ENCODE measurements at regions not wholly inside any gene's neighbourhood (a gene's known extent, or its start where the extent isn't known, plus 50 kb on each side); places are given as distances from the start of the nearest gene placed in this dataset.

DNA sequence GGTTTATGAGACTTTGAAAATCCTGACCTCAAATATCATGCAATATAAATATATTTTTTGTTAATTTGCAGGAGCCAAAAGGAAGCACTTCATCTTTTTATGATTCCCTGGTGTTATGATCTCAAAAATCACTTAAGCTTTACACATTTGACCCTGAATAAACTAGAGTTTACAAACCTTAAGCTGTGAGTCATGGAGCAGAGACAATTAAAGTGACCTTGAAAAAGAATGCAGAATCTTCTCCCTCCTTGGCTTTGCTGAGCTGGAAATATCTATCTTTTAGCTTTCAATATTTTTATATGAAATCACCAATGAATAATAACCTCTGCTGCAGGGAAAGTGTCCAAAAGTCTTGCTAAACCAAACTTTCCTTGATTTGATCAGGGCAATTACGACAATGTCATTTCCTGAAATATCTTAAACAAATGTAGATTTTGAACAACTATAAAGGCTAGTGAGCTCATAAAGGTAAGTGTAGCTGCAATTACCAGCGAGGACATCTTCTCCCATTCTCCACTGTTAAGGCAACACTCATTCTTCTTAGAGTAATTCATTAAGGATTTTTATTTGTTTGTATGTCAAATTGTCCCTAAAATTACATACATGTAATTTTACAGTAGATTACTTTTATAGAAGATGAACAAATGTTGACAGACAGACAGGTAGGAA, 747.0 kb upstream of the LUZP2 start:
- TF ChIP-seq, protein P1, sequence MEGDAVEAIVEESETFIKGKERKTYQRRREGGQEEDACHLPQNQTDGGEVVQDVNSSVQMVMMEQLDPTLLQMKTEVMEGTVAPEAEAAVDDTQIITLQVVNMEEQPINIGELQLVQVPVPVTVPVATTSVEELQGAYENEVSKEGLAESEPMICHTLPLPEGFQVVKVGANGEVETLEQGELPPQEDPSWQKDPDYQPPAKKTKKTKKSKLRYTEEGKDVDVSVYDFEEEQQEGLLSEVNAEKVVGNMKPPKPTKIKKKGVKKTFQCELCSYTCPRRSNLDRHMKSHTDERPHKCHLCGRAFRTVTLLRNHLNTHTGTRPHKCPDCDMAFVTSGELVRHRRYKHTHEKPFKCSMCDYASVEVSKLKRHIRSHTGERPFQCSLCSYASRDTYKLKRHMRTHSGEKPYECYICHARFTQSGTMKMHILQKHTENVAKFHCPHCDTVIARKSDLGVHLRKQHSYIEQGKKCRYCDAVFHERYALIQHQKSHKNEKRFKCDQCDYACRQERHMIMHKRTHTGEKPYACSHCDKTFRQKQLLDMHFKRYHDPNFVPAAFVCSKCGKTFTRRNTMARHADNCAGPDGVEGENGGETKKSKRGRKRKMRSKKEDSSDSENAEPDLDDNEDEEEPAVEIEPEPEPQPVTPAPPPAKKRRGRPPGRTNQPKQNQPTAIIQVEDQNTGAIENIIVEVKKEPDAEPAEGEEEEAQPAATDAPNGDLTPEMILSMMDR (conservative IDR thresholded peaks at IDR 0.05), result no peak
- no peak for TF ChIP-seq EZH2 (IDR thresholded peaks at IDR 0.05; ENCODE audit: low read depth)

All from PC-9 (cell line).